Tibial nerve (tissue), 4 donors: ENCODE measurements at regions not wholly inside any gene's neighbourhood (a gene's known extent, or its start where the extent isn't known, plus 50 kb on each side); places are given as distances from the start of the nearest gene placed in this dataset.

Experiments used
- DNase-seq, 2 donors: peaks; one replicate each; pipeline ENCODE4 v3.0.0-alpha.2; 2019; ENCODE audit warnings: low spot score in 2 of 2
- H3K27ac ChIP-seq, 4 donors: fragments of 200-600 bp; sonication (generic) in 3 of 4; one replicate each; pipeline ENCODE4 v1.5.1; 2017 to 2019; ENCODE audit warnings: mild to moderate bottlenecking in 1 of 4
- H3K27me3 ChIP-seq, 2 donors: fragments of 200-600 bp; sonication (generic) in 1 of 2; one replicate each; pipeline versions ENCODE4 v1.5.1 to v1.6.0; 2017 to 2019
- H3K36me3 ChIP-seq, 3 donors: fragments of 200-600 bp; sonication (generic); one replicate each; pipeline ENCODE4 v1.5.1; 2018 to 2019
- H3K4me1 ChIP-seq, 4 donors: fragments of 200-600 bp; sonication (generic) in 3 of 4; one replicate each; pipeline ENCODE4 v1.5.1; 2017 to 2019
- H3K4me3 ChIP-seq, 4 donors: fragments of 200-600 bp; sonication (generic) in 3 of 4; one replicate each; pipeline ENCODE4 v1.5.1; 2017 to 2019; ENCODE audit warnings: mild to moderate bottlenecking in 1 of 4, moderate library complexity in 1 of 4
- H3K9me3 ChIP-seq, 4 donors: fragments of 200-600 bp; sonication (generic) in 3 of 4; one replicate each; pipeline ENCODE4 v1.5.1; 2017 to 2019
- EP300 ChIP-seq, 2 donors: sonication (generic); formaldehyde crosslinking; IDR thresholded peaks; one replicate each; pipeline ENCODE4 v1.6.1; 2017; ENCODE audit warnings: antibody characterized with exemption in 2 of 2, mild to moderate bottlenecking in 1 of 2
- POLR2A ChIP-seq, 2 donors: fragments of 450-650 bp; IDR thresholded peaks; one replicate each; pipeline ENCODE4 v1.6.1; 2017; ENCODE audit warnings: antibody characterized with exemption in 2 of 2, mild to moderate bottlenecking in 2 of 2, moderate library complexity in 2 of 2
- whole genome bisulfite sequencing, 2 donors: methylation state at CpG; one replicate each; pipeline ENCODE4 v1.1.5; 2018; 5-methylcytosine and 5-hydroxymethylcytosine counted together
- TF ChIP-seq, protein P1 (sequence below), 5 experiments: fragments of 200-600 bp in 3 of 5; fragments of 450-650 bp in 2 of 5; sonication (generic) in 3 of 5; IDR thresholded peaks; one replicate each; pipeline ENCODE4 v1.5.1; 2016 to 2019; ENCODE audit warnings: antibody characterized with exemption in 5 of 5, mild to moderate bottlenecking in 3 of 5, moderate library complexity in 2 of 5

DNA sequence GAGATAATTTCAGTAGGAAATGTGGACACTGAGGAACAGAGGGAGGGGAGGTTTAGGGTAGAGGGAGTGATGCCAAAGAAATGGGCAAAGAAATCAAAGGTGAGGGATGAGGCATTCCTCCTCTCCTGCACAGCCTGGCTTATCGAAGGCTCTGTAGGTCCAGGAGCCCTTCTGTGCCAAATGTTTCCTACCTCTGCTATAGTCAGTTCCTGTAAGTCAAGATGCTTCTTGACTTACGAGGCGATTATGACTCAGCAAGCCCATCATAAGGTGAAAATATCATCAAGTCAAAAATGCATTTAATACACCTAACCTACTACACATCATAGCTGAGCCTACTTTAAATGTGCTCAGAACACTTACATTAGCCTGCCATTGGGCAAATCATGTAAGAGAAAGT lies 60.0 kb upstream of the ARHGAP24 start:
- Histone ChIP-seq H3K4me1 (no peaks in the 10 kb centered on the region), H3K27ac (no peak overlapping the region), H3K27me3 (no peaks in the 10 kb centered on the region), H3K4me3 (no peak overlapping the region), H3K36me3 (no peaks in the 10 kb centered on the region), H3K9me3 (no peaks in the 10 kb centered on the region)
- whole genome bisulfite sequencing, 2 donors: 57 to 97% methylated on average over 3 of the region's 3 CpGs
- TF ChIP-seq POLR2A (IDR thresholded peaks at IDR 0.05) (no peak), EP300 (IDR thresholded peaks at IDR 0.05) (no peak)
- TF ChIP-seq, protein P1, sequence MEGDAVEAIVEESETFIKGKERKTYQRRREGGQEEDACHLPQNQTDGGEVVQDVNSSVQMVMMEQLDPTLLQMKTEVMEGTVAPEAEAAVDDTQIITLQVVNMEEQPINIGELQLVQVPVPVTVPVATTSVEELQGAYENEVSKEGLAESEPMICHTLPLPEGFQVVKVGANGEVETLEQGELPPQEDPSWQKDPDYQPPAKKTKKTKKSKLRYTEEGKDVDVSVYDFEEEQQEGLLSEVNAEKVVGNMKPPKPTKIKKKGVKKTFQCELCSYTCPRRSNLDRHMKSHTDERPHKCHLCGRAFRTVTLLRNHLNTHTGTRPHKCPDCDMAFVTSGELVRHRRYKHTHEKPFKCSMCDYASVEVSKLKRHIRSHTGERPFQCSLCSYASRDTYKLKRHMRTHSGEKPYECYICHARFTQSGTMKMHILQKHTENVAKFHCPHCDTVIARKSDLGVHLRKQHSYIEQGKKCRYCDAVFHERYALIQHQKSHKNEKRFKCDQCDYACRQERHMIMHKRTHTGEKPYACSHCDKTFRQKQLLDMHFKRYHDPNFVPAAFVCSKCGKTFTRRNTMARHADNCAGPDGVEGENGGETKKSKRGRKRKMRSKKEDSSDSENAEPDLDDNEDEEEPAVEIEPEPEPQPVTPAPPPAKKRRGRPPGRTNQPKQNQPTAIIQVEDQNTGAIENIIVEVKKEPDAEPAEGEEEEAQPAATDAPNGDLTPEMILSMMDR (IDR thresholded peaks at IDR 0.05): no peak
- DNase-seq: no peak

DNA sequence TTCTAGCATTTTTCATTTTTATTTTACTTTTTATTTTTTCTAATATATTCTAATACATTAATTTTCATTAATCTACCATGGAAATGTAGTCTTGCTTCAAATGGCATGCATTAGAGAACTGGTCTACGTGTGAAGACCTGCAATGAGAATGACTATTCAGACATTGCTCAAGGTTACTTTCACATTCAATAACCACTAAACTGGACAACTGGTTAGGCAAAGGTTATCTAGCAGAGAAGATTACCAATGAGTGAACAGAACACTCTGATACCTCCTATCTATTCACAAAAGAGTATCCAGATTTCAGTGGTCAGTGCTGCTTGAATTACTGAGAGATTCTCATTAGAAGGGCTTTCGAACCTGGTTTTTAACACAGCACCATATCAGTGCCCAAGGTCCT lies 58.9 kb upstream of the ARHGAP24 start:
- WGBS, 2 donors: 84 to 86% methylated on average over 2 of the region's 2 CpGs
- H3K4me1 ChIP-seq: no peaks in the 10 kb centered on the region
- no peak overlapping the region for H3K4me3 ChIP-seq
- no peak for DNase-seq
- TF ChIP-seq EP300 (IDR thresholded peaks at IDR 0.05) (no peak), POLR2A (IDR thresholded peaks at IDR 0.05) (no peak)
- TF ChIP-seq, protein P1 (IDR thresholded peaks at IDR 0.05): no peak
- H3K27ac ChIP-seq: no peak overlapping the region
- no peaks in the 10 kb centered on the region for H3K9me3 ChIP-seq
- no peaks in the 10 kb centered on the region for H3K36me3 ChIP-seq
- no peaks in the 10 kb centered on the region for H3K27me3 ChIP-seq

DNA sequence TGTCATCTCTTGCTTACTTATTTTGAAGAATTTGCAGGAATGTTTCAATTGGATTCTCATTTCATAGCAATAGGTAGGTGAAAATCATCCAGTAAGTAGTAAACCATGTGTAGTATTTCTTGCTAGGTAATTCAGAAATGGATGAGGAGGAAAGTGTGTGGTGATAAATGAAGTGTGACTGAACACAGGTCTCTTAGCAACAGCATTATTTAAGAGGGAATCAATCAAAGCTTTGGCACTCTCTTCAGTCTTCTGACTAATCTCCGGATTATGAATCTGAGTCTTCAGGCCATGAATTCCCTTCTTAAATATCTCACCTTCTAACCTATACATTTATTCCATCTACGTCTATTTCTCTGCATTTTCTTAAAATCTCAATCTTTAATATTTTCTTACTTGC lies 55.8 kb upstream of the ARHGAP24 start:
- TF ChIP-seq EP300 (IDR thresholded peaks at IDR 0.05) (no peak), POLR2A (IDR thresholded peaks at IDR 0.05) (no peak)
- TF ChIP-seq, protein P1 (IDR thresholded peaks at IDR 0.05): no peak
- H3K36me3 ChIP-seq: no peaks in the 10 kb centered on the region
- H3K4me1 ChIP-seq: no peaks in the 10 kb centered on the region
- 96 to 100% methylated on average over 2 of the region's 2 CpGs for WGBS, 2 donors
- DNase-seq: no peak
- no peak overlapping the region for H3K27ac ChIP-seq
- no peaks in the 10 kb centered on the region for H3K27me3 ChIP-seq
- no peak overlapping the region for H3K4me3 ChIP-seq
- no peaks in the 10 kb centered on the region for H3K9me3 ChIP-seq

DNA sequence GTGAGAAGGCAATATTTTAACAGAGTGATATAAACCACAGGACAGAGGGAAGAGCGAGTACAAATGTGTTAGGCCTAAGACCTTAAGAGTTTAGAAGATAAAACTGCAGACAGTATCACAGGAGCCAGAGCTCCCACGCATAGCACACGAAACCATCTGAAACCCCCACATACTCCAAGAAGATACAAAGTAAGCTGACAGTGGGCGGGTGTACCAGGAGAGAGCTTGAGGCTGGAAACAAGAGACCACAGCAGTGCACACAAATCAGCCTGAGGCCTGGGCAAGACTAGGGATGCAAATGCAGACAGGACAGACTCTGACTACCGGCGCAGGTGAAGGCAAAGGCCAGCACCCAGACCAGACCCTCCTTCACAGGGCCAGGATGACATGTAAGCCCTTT lies 54.1 kb upstream of the ARHGAP24 start:
- H3K27me3 ChIP-seq: no peaks in the 10 kb centered on the region
- 74 to 76% methylated on average over 6 of the region's 6 CpGs for WGBS, 2 donors
- no peak for DNase-seq
- H3K36me3 ChIP-seq: no peaks in the 10 kb centered on the region
- no peaks in the 10 kb centered on the region for H3K4me1 ChIP-seq
- H3K27ac ChIP-seq: no peak overlapping the region
- TF ChIP-seq POLR2A (IDR thresholded peaks at IDR 0.05): no peak
- H3K9me3 ChIP-seq: no peaks in the 10 kb centered on the region
- no peak overlapping the region for H3K4me3 ChIP-seq

DNA sequence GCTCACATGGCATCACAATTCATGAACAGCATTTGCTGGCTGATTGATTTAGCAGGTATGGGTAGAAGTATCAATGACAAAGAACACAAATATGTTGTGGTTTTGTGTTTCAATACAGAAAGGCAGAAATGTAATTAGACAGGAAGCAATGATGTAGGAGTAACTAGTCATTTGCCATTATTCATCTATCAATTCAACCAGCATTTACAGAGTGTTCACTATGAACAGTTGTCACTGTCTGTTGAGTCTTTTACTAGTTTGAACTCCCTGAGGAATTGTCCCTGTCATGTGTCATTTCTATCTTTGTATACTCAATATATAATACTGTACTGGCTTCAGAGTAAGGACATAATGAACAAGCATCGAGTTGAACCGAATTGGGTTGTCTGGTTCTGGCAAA lies 51.5 kb upstream of the ARHGAP24 start:
- Histone ChIP-seq H3K4me3 (no peak overlapping the region), H3K9me3 (no peaks in the 10 kb centered on the region), H3K27ac (no peak overlapping the region), H3K4me1 (no peaks in the 10 kb centered on the region), H3K27me3 (no peaks in the 10 kb centered on the region), H3K36me3 (no peaks in the 10 kb centered on the region)
- DNase-seq: no peak
- TF ChIP-seq POLR2A (IDR thresholded peaks at IDR 0.05) (no peak), EP300 (IDR thresholded peaks at IDR 0.05) (no peak)
- TF ChIP-seq, protein P1 (IDR thresholded peaks at IDR 0.05): no peak
- 62 to 67% methylated on average over 2 of the region's 2 CpGs for WGBS, 2 donors
